ENCODE measurements at regions not wholly inside any gene's neighbourhood (a gene's known extent, or its start where the extent isn't known, plus 50 kb on each side); places are given as distances from the start of the nearest gene placed in this dataset.

GRCh38 chr14:95381726-95382125 is 62.0 kb upstream of the CLMN start:
- TF ChIP-seq CTCF (optimal IDR thresholded peaks at IDR 0.05 in 1 of 3, IDR thresholded peaks at IDR 0.05 in 1 of 3, conservative IDR thresholded peaks at IDR 0.05 in 1 of 3; ENCODE audit: extremely low read depth in 1 of 3, insufficient read depth in 2 of 3, low read length in 3 of 3) (no peak), EZH2 (IDR thresholded peaks at IDR 0.05; ENCODE audit: low read length) (no peak)

Measured in keratinocyte (primary cell).